NCI-H748 treated with DMSO at 0.1 percent for 48 hours (cell line): ENCODE measurements at regions not wholly inside any gene's neighbourhood (a gene's known extent, or its start where the extent isn't known, plus 50 kb on each side); places are given as distances from the start of the nearest gene placed in this dataset.
"Not testable (repeated sequence)": the region's sequence is repeated elsewhere in the genome, so short reads cannot be mapped to it uniquely, and the experiment has no call there.

Experiments used
- DNase-seq: peaks from one replicate; lab custom pipeline; 2025; lab: John Stamatoyannopoulos, UW

GRCh38 chr4:128688846-128689437 is 120.6 kb upstream of the JADE1 start:
- DNase-seq = no peak

- DNase-seq = no peak
These were observed 121.3 kb upstream of the JADE1 start for GRCh38 chr4:128688033-128688721.

GRCh38 chr4:128686810-128687209 is 122.7 kb upstream of the JADE1 start:
- no peak for DNase-seq

- DNase-seq = no peak
These were observed 123.5 kb upstream of the JADE1 start for GRCh38 chr4:128686032-128686465.

- DNase-seq = no peak
These were observed 125.5 kb upstream of the JADE1 start for GRCh38 chr4:128684016-128684415.

- DNase-seq = no peak
These were observed 126.4 kb upstream of the JADE1 start for GRCh38 chr4:128682942-128683666.

GRCh38 chr4:128676095-128676494 is 133.4 kb upstream of the JADE1 start:
- DNase-seq = no peak

- no peak for DNase-seq
These were observed 134.4 kb upstream of the JADE1 start for GRCh38 chr4:128675083-128675482.

- not testable (repeated sequence) for DNase-seq
These were observed 136.3 kb upstream of the JADE1 start for GRCh38 chr4:128673159-128673558.

- not testable (repeated sequence) for DNase-seq
These were observed 136.9 kb upstream of the JADE1 start for GRCh38 chr4:128672596-128672995.

- no peak for DNase-seq
These were observed 139.0 kb upstream of the JADE1 start for GRCh38 chr4:128670513-128670912.

GRCh38 chr4:128668566-128668965 is 140.9 kb upstream of the JADE1 start:
- no peak for DNase-seq

GRCh38 chr4:128665514-128665913 is 144.0 kb upstream of the JADE1 start:
- no peak for DNase-seq

- no peak for DNase-seq
These were observed 146.2 kb upstream of the JADE1 start for GRCh38 chr4:128663325-128663724.

GRCh38 chr4:128661479-128661878 is 148.0 kb upstream of the JADE1 start:
- DNase-seq = no peak

GRCh38 chr4:128660361-128661215 is 148.9 kb upstream of the JADE1 start:
- DNase-seq = no peak

GRCh38 chr4:128658214-128658631 is 151.3 kb upstream of the JADE1 start:
- no peak for DNase-seq

GRCh38 chr4:128657638-128658037 is 151.9 kb upstream of the JADE1 start:
- DNase-seq = no peak

GRCh38 chr4:128654465-128654864 is 155.0 kb upstream of the JADE1 start:
- no peak for DNase-seq

GRCh38 chr4:128653527-128654444 is 155.7 kb upstream of the JADE1 start:
- no peak for DNase-seq

- no peak for DNase-seq
These were observed 159.8 kb upstream of the JADE1 start for GRCh38 chr4:128649575-128650205.
